Kidney (tissue), 13 donors: ENCODE measurements at regions not wholly inside any gene's neighbourhood (a gene's known extent, or its start where the extent isn't known, plus 50 kb on each side); places are given as distances from the start of the nearest gene placed in this dataset.

ENCODE experiments used
- DNase-seq, 5 donors: peaks; one replicate each; pipeline ENCODE4 v3.0.0-alpha.2; 2013 to 2020
- FAIRE-seq: peaks from 2 replicates; lab custom pipeline; 2012; peaks lifted over from hg19 to GRCh38; lab: Jason Lieb, UNC
- H3K27ac ChIP-seq, 2 donors: one replicate each; pipeline ENCODE4 v1.7.0; 2013; ENCODE audit warnings: low read depth in 2 of 2, low read length in 2 of 2, inconsistent platforms in 1 of 2
- H3K27me3 ChIP-seq: one replicate; pipeline ENCODE4 v1.7.1; 2013; ENCODE audit warnings: low read length, inconsistent platforms; ENCODE audit not compliant: control insufficient read depth, insufficient read depth
- H3K36me3 ChIP-seq, 3 donors: one replicate each; pipeline versions ENCODE4 v1.7.0 to v1.7.1; 2013; ENCODE audit warnings: low read length in 3 of 3, control low read depth in 1 of 3, inconsistent platforms in 1 of 3; ENCODE audit not compliant: insufficient read depth in 3 of 3, control insufficient read depth in 2 of 3
- H3K4me1 ChIP-seq, 3 donors: one replicate each; pipeline versions ENCODE4 v1.7.0 to v1.7.1; 2013; ENCODE audit warnings: low read length in 3 of 3, inconsistent platforms in 1 of 3, low read depth in 1 of 3; ENCODE audit not compliant: control insufficient read depth in 2 of 3, insufficient read depth in 2 of 3
- H3K4me3 ChIP-seq, 3 donors: one replicate each; pipeline versions ENCODE4 v1.7.0 to v1.8.1; 2013; ENCODE audit warnings: low read length in 3 of 3, control low read depth in 1 of 3, inconsistent platforms in 1 of 3
- H3K9ac ChIP-seq, 3 donors: one replicate each; pipeline versions ENCODE4 v1.7.0 to v1.7.1; 2013; ENCODE audit warnings: low read length in 3 of 3, control low read depth in 1 of 3, inconsistent platforms in 1 of 3
- H3K9me3 ChIP-seq, 3 donors: one replicate each; pipeline versions ENCODE4 v1.7.0 to v1.7.1; 2013; ENCODE audit warnings: low read length in 3 of 3, control low read depth in 1 of 3, inconsistent platforms in 1 of 3; ENCODE audit not compliant: control insufficient read depth in 2 of 3, insufficient read depth in 1 of 3
- intact Hi-C: fragments of 100-400 bp; cut with DNase I; formaldehyde crosslinking; loops from one replicate; pipeline ENCODE4 v1.11.1; 2022
- TF ChIP-seq, protein P1 (sequence below): IDR thresholded peaks from 3 replicates; pipeline ENCODE4 v1.5.1; 2012; ENCODE audit warnings: mild to moderate bottlenecking, moderate library complexity, borderline replicate concordance; ENCODE audit not compliant: insufficient read depth; ENCODE audit errors: extremely low read depth
- donor health status: control.
- donor health status: control.
- donor health status: control.
- donor health status: control.
- donor health status: control.
- donor health status: DM: yes; HTN: yes; CAD: no.
- donor health status: Normal renal cell carcinoma (clear cell type).

DNA sequence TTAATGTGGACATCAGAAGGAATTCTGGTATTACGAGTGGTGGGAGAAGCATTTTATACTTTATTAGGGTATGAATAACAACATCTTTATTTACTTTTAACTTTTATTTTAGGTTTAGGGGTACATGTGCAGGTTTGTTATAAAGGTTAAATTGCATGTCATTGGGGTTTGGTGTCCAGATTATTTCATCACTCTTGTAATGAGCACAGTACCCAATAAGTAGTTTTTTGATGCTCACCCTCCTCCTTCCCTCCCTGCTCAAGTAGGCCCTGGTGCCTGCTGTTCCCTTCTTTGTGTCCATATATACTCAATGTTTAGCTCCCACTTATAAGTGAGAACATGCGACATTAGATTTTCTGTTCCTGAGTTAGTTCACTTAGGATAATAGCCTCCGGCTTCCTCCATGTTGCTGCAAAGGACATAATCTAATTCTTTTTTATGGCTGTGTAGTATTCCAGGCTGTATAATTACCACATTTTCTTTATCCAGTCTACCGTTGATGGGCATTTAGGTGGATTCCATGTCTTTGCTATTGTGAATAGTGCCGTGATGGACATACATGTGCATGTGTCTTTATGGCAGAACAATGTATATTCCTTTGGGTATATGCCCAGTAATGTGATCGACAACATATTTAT lies 456.2 kb downstream of the XYLT1 start:
- TF ChIP-seq, protein P1, sequence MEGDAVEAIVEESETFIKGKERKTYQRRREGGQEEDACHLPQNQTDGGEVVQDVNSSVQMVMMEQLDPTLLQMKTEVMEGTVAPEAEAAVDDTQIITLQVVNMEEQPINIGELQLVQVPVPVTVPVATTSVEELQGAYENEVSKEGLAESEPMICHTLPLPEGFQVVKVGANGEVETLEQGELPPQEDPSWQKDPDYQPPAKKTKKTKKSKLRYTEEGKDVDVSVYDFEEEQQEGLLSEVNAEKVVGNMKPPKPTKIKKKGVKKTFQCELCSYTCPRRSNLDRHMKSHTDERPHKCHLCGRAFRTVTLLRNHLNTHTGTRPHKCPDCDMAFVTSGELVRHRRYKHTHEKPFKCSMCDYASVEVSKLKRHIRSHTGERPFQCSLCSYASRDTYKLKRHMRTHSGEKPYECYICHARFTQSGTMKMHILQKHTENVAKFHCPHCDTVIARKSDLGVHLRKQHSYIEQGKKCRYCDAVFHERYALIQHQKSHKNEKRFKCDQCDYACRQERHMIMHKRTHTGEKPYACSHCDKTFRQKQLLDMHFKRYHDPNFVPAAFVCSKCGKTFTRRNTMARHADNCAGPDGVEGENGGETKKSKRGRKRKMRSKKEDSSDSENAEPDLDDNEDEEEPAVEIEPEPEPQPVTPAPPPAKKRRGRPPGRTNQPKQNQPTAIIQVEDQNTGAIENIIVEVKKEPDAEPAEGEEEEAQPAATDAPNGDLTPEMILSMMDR, result no peak
- no peaks in the 10 kb centered on the region for H3K36me3 ChIP-seq
- intact Hi-C loops, result no loop called here
- DNase-seq (no peak), FAIRE-seq (no peak)
- H3K9ac ChIP-seq, result no peak overlapping the region
- H3K27ac ChIP-seq, result no peak overlapping the region
- no peak overlapping the region for H3K4me3 ChIP-seq
- no peaks in the 10 kb centered on the region for H3K9me3 ChIP-seq
- H3K4me1 ChIP-seq, result no peaks in the 10 kb centered on the region
- no peaks in the 10 kb centered on the region for H3K27me3 ChIP-seq

DNA sequence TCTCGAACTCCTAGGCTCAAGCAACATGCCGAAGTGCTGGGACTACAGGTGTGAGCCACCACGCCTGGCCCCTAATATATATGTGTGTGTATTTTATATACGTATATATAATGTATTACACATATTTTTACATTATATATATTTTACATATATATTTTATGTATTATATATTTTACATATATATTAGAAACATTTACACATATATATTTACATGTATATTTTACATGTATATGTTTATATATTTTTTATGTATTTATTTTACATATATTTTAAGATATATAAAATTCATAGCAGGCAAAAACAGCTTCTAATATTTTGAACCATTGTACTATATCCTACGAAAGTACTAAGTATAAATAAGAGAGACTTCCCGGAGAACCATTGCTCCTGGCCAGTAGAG lies 455.1 kb downstream of the XYLT1 start:
- no peak overlapping the region for H3K9ac ChIP-seq
- intact Hi-C loops, result no loop called here
- TF ChIP-seq, protein P1, result no peak
- peak; percentile 73 for FAIRE-seq
- no peaks in the 10 kb centered on the region for H3K27me3 ChIP-seq
- no peaks in the 10 kb centered on the region for H3K4me1 ChIP-seq
- no peaks in the 10 kb centered on the region for H3K36me3 ChIP-seq
- H3K9me3 ChIP-seq, result no peaks in the 10 kb centered on the region
- no peak overlapping the region for H3K4me3 ChIP-seq
- H3K27ac ChIP-seq, result no peak overlapping the region
- no peak for DNase-seq

DNA sequence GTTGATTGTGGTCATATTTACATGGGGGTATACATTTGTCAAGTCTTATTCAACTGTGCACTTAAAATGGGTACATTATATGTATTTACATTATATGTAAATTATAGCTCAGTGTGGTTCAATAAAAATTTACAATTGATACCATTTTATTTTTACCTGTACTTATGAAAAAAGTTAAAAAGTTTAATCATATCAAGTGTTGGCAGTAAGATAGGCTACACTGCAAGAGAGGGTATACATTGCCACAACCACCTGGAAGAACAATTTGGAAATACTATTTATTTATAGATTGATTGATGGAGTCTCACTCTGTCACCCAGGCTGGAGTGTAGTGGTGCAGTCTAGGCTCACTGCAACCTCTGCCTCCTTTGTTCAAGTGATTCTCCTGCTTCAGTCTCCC lies 453.3 kb downstream of the XYLT1 start:
- Histone ChIP-seq H3K9me3 (no peaks in the 10 kb centered on the region), H3K36me3 (no peaks in the 10 kb centered on the region), H3K4me3 (no peak overlapping the region), H3K27me3 (no peaks in the 10 kb centered on the region), H3K4me1 (no peaks in the 10 kb centered on the region), H3K9ac (no peak overlapping the region), H3K27ac (no peak overlapping the region)
- TF ChIP-seq, protein P1, result no peak
- DNase-seq (no peak), FAIRE-seq (no peak)
- intact Hi-C loops, result no loop called here

DNA sequence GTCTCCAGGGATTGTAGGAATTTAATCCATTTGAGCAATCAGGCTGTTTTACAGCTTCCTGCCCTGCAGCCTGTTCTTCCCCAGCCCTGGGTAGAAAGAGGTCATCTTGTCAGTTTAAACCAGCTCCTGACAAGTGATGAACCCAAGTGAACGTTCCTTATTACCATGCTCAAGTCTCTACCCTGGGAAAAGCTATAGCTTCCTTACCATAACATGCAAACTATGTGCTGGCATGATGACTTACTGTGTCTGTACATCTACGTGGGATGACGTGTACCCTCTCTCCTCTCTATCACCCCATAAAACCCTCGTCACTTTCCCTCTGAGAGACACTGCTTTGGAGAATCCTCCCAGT lies 452.2 kb downstream of the XYLT1 start:
- Histone ChIP-seq H3K36me3 (no peaks in the 10 kb centered on the region), H3K4me3 (no peak overlapping the region), H3K9me3 (no peaks in the 10 kb centered on the region), H3K4me1 (no peaks in the 10 kb centered on the region), H3K27me3 (no peaks in the 10 kb centered on the region), H3K9ac (no peak overlapping the region), H3K27ac (no peak overlapping the region)
- intact Hi-C loops, result no loop called here
- TF ChIP-seq, protein P1, result no peak
- no peak for FAIRE-seq
- no peak for DNase-seq
